B cell (primary cell): ENCODE measurements at regions not wholly inside any gene's neighbourhood (a gene's known extent, or its start where the extent isn't known, plus 50 kb on each side); places are given as distances from the start of the nearest gene placed in this dataset.

ENCODE experiments used
- ATAC-seq: fragments of 200-7000 bp; cut with Tn5 transposase; one replicate; pipeline ENCODE4 v1.10.0; 2021; ENCODE audit warnings: low read depth, mild to moderate bottlenecking, moderate number of reproducible peaks, moderate library complexity
- CTCF ChIA-PET: fragments of 350-600 bp; sonication (Branson Sonifier 250); formaldehyde crosslinking; loops from one replicate; lab custom pipeline; 2021; ENCODE audit warnings: antibody characterized with exemption, inconsistent platforms; lab: Charles Lee
- POLR2A ChIA-PET: fragments of 350-600 bp; sonication (Branson Sonifier 250); formaldehyde crosslinking; loops from one replicate; lab custom pipeline; 2021; ENCODE audit warnings: antibody characterized with exemption; lab: Charles Lee
- DNase-seq: peaks from one replicate; pipeline ENCODE4 v3.0.0; 2013
- H2AFZ ChIP-seq: 2 replicates; pipeline ENCODE4 v1.6.1; 2012; ENCODE audit warnings: mild to moderate bottlenecking, low read depth, low read length; ENCODE audit not compliant: insufficient read depth, poor library complexity, severe bottlenecking
- H3K27ac ChIP-seq, 2 donors: 1 replicate in 1 of 2; 2 replicates in 1 of 2; pipeline ENCODE4 v1.5.1; 2012 to 2013; ENCODE audit warnings: low read length in 2 of 2, mild to moderate bottlenecking in 2 of 2, moderate library complexity in 1 of 2
- H3K27me3 ChIP-seq, 4 experiments: fragments of 200-600 bp in 1 of 4; sonication (generic) in 1 of 4; replicated peaks in 1 of 4; 1 replicate in 2 of 4; 2 replicates in 2 of 4; pipeline versions ENCODE4 v1.6.1 to v1.7.0; 2013 to 2016; ENCODE audit warnings: low read length in 3 of 4, mild to moderate bottlenecking in 2 of 4, mixed read lengths in 1 of 4, moderate library complexity in 1 of 4; ENCODE audit not compliant: insufficient read depth in 4 of 4, control insufficient read depth in 3 of 4; ENCODE audit errors: control extremely low read depth in 1 of 4
- H3K36me3 ChIP-seq, 2 experiments: replicated peaks in 1 of 2; 1 replicate in 1 of 2; 2 replicates in 1 of 2; pipeline versions ENCODE4 v1.6.1 to v1.7.1; 2013; ENCODE audit warnings: low read length in 1 of 2; ENCODE audit not compliant: insufficient read depth in 2 of 2, control insufficient read depth in 1 of 2; ENCODE audit errors: control extremely low read depth in 1 of 2, extremely low read depth in 1 of 2
- H3K4me1 ChIP-seq, 2 donors: fragments of 200-600 bp in 1 of 2; sonication (generic) in 1 of 2; 1 replicate in 1 of 2; 2 replicates in 1 of 2; pipeline versions ENCODE4 v1.5.1 to v1.6.1; 2013 to 2017; ENCODE audit warnings: low read length in 2 of 2; ENCODE audit not compliant: control insufficient read depth in 2 of 2, insufficient read depth in 2 of 2
- H3K4me2 ChIP-seq: replicated peaks from 2 replicates; pipeline ENCODE3; 2012; ENCODE audit warnings: mild to moderate bottlenecking, low read depth, low read length; ENCODE audit not compliant: poor library complexity, severe bottlenecking
- H3K4me3 ChIP-seq, 5 experiments: fragments of 200-600 bp in 1 of 5; sonication (generic) in 1 of 5; 1 replicate in 3 of 5; 2 replicates in 2 of 5; pipeline versions ENCODE4 v1.5.1 to v1.7.0; 2011 to 2016; ENCODE audit warnings: low read length in 4 of 5, mild to moderate bottlenecking in 4 of 5, low read depth in 2 of 5, control low read depth in 1 of 5, moderate library complexity in 1 of 5; ENCODE audit not compliant: insufficient read depth in 1 of 5; ENCODE audit errors: control extremely low read depth in 1 of 5, extremely low read depth in 1 of 5
- H3K79me2 ChIP-seq: fragments of 200-600 bp; sonication (generic); one replicate; pipeline ENCODE4 v1.6.0; 2016; ENCODE audit warnings: low read length; ENCODE audit not compliant: control insufficient read depth, insufficient read depth
- H3K9ac ChIP-seq: fragments of 200-600 bp; sonication (generic); 2 replicates; pipeline ENCODE4 v1.6.1; 2017; ENCODE audit warnings: mild to moderate bottlenecking, low read length, moderate library complexity
- H3K9me3 ChIP-seq, 3 donors: one replicate each; pipeline versions ENCODE4 v1.6.1 to v1.7.1; 2013; ENCODE audit warnings: low read length in 2 of 3; ENCODE audit not compliant: control insufficient read depth in 2 of 3, insufficient read depth in 1 of 3; ENCODE audit errors: control extremely low read depth in 1 of 3
- H4K20me1 ChIP-seq: 2 replicates; pipeline ENCODE4 v1.6.0; 2012; ENCODE audit warnings: mild to moderate bottlenecking, low read length; ENCODE audit not compliant: insufficient read depth, control insufficient read depth, poor library complexity, severe bottlenecking
- H3K27ac Mint-ChIP-seq: one replicate; pipeline ENCODE4 v1.8.0; 2021; ENCODE audit warnings: mixed read lengths
- H3K27me3 Mint-ChIP-seq: one replicate; pipeline ENCODE4 v1.8.0; 2021; ENCODE audit warnings: mixed read lengths
- H3K4me1 Mint-ChIP-seq: one replicate; pipeline ENCODE4 v1.8.0; 2021; ENCODE audit warnings: mixed read lengths
- H3K4me3 Mint-ChIP-seq: one replicate; pipeline ENCODE4 v1.8.0; 2021; ENCODE audit warnings: mixed read lengths
- H3K9me3 Mint-ChIP-seq: one replicate; pipeline ENCODE4 v1.8.0; 2022; ENCODE audit warnings: mixed read lengths; ENCODE audit not compliant: insufficient read depth
- CTCF ChIP-seq: fragments of 200-600 bp; IDR thresholded peaks from one replicate; pipeline ENCODE4 v1.8.0; 2022; ENCODE audit warnings: antibody characterized with exemption, mild to moderate bottlenecking
- EZH2 ChIP-seq: IDR thresholded peaks from 2 replicates; pipeline ENCODE4 v1.6.1; 2012; ENCODE audit warnings: borderline replicate concordance, low read depth, mild to moderate bottlenecking, moderate library complexity, low read length; ENCODE audit not compliant: insufficient read depth, poor library complexity, severe bottlenecking
- WGBS: methylation state at CpG from one replicate; pipeline ENCODE4 v1.1.5; 2013; ENCODE audit warnings: missing lambda C conversion rate; ENCODE audit not compliant: insufficient coverage; 5-methylcytosine and 5-hydroxymethylcytosine counted together
- intact Hi-C: fragments of 100-400 bp; cut with micrococcal nuclease; formaldehyde crosslinking; loops from one replicate; pipeline ENCODE4 v1.10.0; 2022

GRCh38 chr14:71187633-71188356 lies 280.5 kb downstream of the PCNX1 start:
- Histone ChIP-seq H3K4me3 (no peak overlapping the region), H2AFZ (no peak overlapping the region), H3K4me2 (no peak overlapping the region), H3K27ac (no peak overlapping the region), H3K9ac (no peak overlapping the region), H3K79me2 (no peaks in the 10 kb centered on the region), H3K36me3 (no peaks in the 10 kb centered on the region), H3K4me1 (no peaks in the 10 kb centered on the region), H3K27me3 (peaks cover 0 to 18% (median 2%) of the 10 kb centered on the region in 4 experiments), H3K9me3 (peaks cover 0 to 4% (median 0%) of the 10 kb centered on the region in 3 donors), H4K20me1 (no peaks in the 10 kb centered on the region)
- ChIA-PET POLR2A (interaction anchor here (0.6 kb wide), 1 partner anchor 93 kb away, joined by 3 read pairs; no protein-coding TSS in a partner anchor), CTCF (interaction anchor here (0.6 kb wide), 1 partner anchor 565 kb away, joined by 3 read pairs; no protein-coding TSS in a partner anchor)
- Mint-ChIP-seq H3K4me1 (no peaks in the 10 kb centered on the region), H3K27me3 (peaks cover 23% of the 10 kb centered on the region), H3K4me3 (no peak overlapping the region), H3K9me3 (no peaks in the 10 kb centered on the region), H3K27ac (no peak overlapping the region)
- TF ChIP-seq EZH2 (no peak), CTCF (no peak)
- DNase-seq (no peak), ATAC-seq (no peak)
- WGBS, result 68% methylated on average over 5 of the region's 11 CpGs
- intact Hi-C loops, result no loop called here

- Histone ChIP-seq H3K4me2 (no peak overlapping the region), H4K20me1 (no peaks in the 10 kb centered on the region), H3K4me3 (no peak overlapping the region), H3K9ac (no peak overlapping the region), H3K27ac (no peak overlapping the region), H3K4me1 (no peaks in the 10 kb centered on the region), H3K9me3 (peaks cover 0 to 4% (median 0%) of the 10 kb centered on the region in 3 donors), H2AFZ (no peak overlapping the region), H3K27me3 (peaks cover 0 to 15% (median 2%) of the 10 kb centered on the region in 4 experiments), H3K36me3 (no peaks in the 10 kb centered on the region), H3K79me2 (no peaks in the 10 kb centered on the region)
- no peak for TF ChIP-seq EZH2
- no peak for TF ChIP-seq CTCF
- ChIA-PET CTCF (interaction anchor here (1.3 kb wide), 1 partner anchor 11 kb away, joined by 4 read pairs; no protein-coding TSS in a partner anchor), POLR2A (no interaction called here)
- no peak for ATAC-seq
- no peaks in the 10 kb centered on the region for H3K9me3 Mint-ChIP-seq
- DNase-seq, result no peak
- peaks cover 27% of the 10 kb centered on the region for H3K27me3 Mint-ChIP-seq
- H3K27ac Mint-ChIP-seq, result no peak overlapping the region
- intact Hi-C loops, result no loop called here
- 78% methylated on average over 1 of the region's 5 CpGs for WGBS
- H3K4me3 Mint-ChIP-seq, result no peak overlapping the region
- H3K4me1 Mint-ChIP-seq, result no peaks in the 10 kb centered on the region
Observed at GRCh38 chr14:71190770-71191374, 283.6 kb downstream of the PCNX1 start.
